K562 (cell line): ENCODE measurements at regions not wholly inside any gene's neighbourhood (a gene's known extent, or its start where the extent isn't known, plus 50 kb on each side); places are given as distances from the start of the nearest gene placed in this dataset.

ENCODE experiments used
- ATAC-seq: fragments of 200-7000 bp; cut with Tn5 transposase; 3 replicates; pipeline ENCODE4 v1.9.1; 2020; ENCODE audit warnings: moderate library complexity
- BruUV-seq: library from RNA; stranded (reverse); fragments of 400-500 nt; replicated peaks from 2 replicates; lab custom pipeline; 2021; lab: Mats Ljungman, UMichigan
- CTCF ChIA-PET: fragments of 300-600 bp; formaldehyde crosslinking; extraction: SDS; loops from one replicate; lab custom pipeline; 2021; ENCODE audit warnings: low intra/inter-chr PET ratio; lab: Yijun Ruan, JAX
- POLR2A ChIA-PET: fragments of 300-600, 350-650 bp; sonication (Branson Sonifier 250); formaldehyde crosslinking; extraction: SDS; loops from one replicate; lab custom pipeline; 2021; ENCODE audit warnings: antibody characterized with exemption, inconsistent platforms; lab: Yijun Ruan, JAX
- DNase-seq, 4 experiments: peaks; one replicate each; pipeline versions ENCODE4 v3.0.0 to v3.0.0-alpha.2; 2011 to 2018; ENCODE audit warnings: low spot score in 3 of 4, mixed read lengths in 3 of 4; ENCODE audit errors: extremely low read depth in 1 of 4
- FAIRE-seq: peaks from 2 replicates; lab custom pipeline; 2011; peaks lifted over from hg19 to GRCh38; lab: Jason Lieb, UNC
- H2AFZ ChIP-seq: 2 replicates; pipeline ENCODE4 v1.6.0; 2011; ENCODE audit warnings: low read depth, low read length, control low read depth, inconsistent platforms
- H3K27ac ChIP-seq: fragments of 200-600 bp; 3 replicates; pipeline ENCODE4 v1.8.0; 2011; ENCODE audit warnings: low read depth, mild to moderate bottlenecking, control low read depth, inconsistent platforms, low read length, moderate library complexity, mixed read lengths; ENCODE audit errors: extremely low read depth
- H3K27me3 ChIP-seq, 2 experiments: fragments of 300-600 bp in 1 of 2; 2 replicates in 1 of 2; 3 replicates in 1 of 2; pipeline versions ENCODE4 v1.6.0 to v1.8.0; 2011; ENCODE audit warnings: inconsistent platforms in 2 of 2, low read length in 2 of 2, mild to moderate bottlenecking in 1 of 2, mixed read lengths in 1 of 2, moderate library complexity in 1 of 2; ENCODE audit not compliant: control insufficient read depth in 2 of 2, insufficient read depth in 2 of 2
- H3K36me3 ChIP-seq: fragments of 300-600 bp; 3 replicates; pipeline ENCODE4 v1.8.0; 2011; ENCODE audit warnings: mild to moderate bottlenecking, low read length, inconsistent platforms; ENCODE audit not compliant: control insufficient read depth, insufficient read depth
- H3K4me1 ChIP-seq, 2 experiments: fragments of 200-600 bp in 1 of 2; replicated peaks in 1 of 2; 2 replicates in 1 of 2; 3 replicates in 1 of 2; pipeline versions ENCODE4 v1.5.1 to v1.8.0; 2011; ENCODE audit warnings: inconsistent platforms in 2 of 2, low read length in 2 of 2, mild to moderate bottlenecking in 1 of 2, mixed read lengths in 1 of 2, moderate library complexity in 1 of 2; ENCODE audit not compliant: control insufficient read depth in 2 of 2, insufficient read depth in 2 of 2
- H3K4me2 ChIP-seq: 2 replicates; pipeline ENCODE4 v1.6.1; 2011; ENCODE audit warnings: low read length, control low read depth, inconsistent platforms, mixed read lengths; ENCODE audit not compliant: insufficient read depth
- H3K4me3 ChIP-seq: fragments of 200-600 bp; sonication (generic), shearing (Covaris generic); 2 replicates; pipeline ENCODE4 v1.5.1; 2016; ENCODE audit warnings: control low read depth, inconsistent platforms
- H3K79me2 ChIP-seq: fragments of 200-600 bp; 3 replicates; pipeline ENCODE4 v1.8.0; 2011; ENCODE audit warnings: low read length, inconsistent platforms; ENCODE audit not compliant: control insufficient read depth, insufficient read depth
- H3K9ac ChIP-seq, 2 experiments: 2 replicates each; pipeline versions ENCODE4 v1.6.0 to v1.6.1; 2011; ENCODE audit warnings: low read depth in 2 of 2, low read length in 2 of 2, control low read depth in 1 of 2, inconsistent platforms in 1 of 2, mild to moderate bottlenecking in 1 of 2, mixed read lengths in 1 of 2; ENCODE audit not compliant: insufficient read depth in 1 of 2
- H3K9me1 ChIP-seq: one replicate; pipeline ENCODE4 v1.6.0; 2011; ENCODE audit warnings: inconsistent platforms, mild to moderate bottlenecking, low read length, moderate library complexity; ENCODE audit not compliant: control insufficient read depth, insufficient read depth
- H3K9me3 ChIP-seq: replicated peaks from 2 replicates; pipeline ENCODE4 v1.5.1; 2011; ENCODE audit warnings: low read depth, low read length, inconsistent platforms; ENCODE audit not compliant: control insufficient read depth, insufficient read depth
- H4K20me1 ChIP-seq: replicated peaks from 2 replicates; pipeline ENCODE4 v1.6.1; 2011; ENCODE audit warnings: low read length, inconsistent platforms, mixed read lengths; ENCODE audit not compliant: control insufficient read depth, insufficient read depth
- ATF1 ChIP-seq, 2 experiments: fragments of 450-650 bp in 1 of 2; IDR thresholded peaks; 2 replicates each; pipeline ENCODE4 v1.6.1; 2016; ENCODE audit warnings: missing compliant biosample characterization in 1 of 2, missing genetic modification characterization in 1 of 2
- ATF7 ChIP-seq: fragments of 450-650 bp; IDR thresholded peaks from 2 replicates; pipeline ENCODE4 v1.7.1; 2014; ENCODE audit warnings: mild to moderate bottlenecking, moderate library complexity
- CHD1 ChIP-seq: fragments of 200-600 bp; sonication (generic); IDR thresholded peaks from one replicate; pipeline ENCODE4 v1.6.1; 2012; ENCODE audit warnings: mild to moderate bottlenecking, moderate library complexity, low read length, inconsistent platforms
- E2F4 ChIP-seq: sonication (generic); formaldehyde crosslinking; IDR thresholded peaks from 2 replicates; pipeline ENCODE4 v1.8.0; 2022; ENCODE audit warnings: mild to moderate bottlenecking, low read depth, missing genetic modification reagents
- RHOXF2B ChIP-seq: fragments of 250-450 bp; sonication (Bioruptor Pico); conservative IDR thresholded peaks from 2 replicates; pipeline ENCODE4 v1.5.1; 2021
- SIN3B ChIP-seq: fragments of 450-650 bp; IDR thresholded peaks from 2 replicates; pipeline ENCODE4 v1.6.1; 2017; ENCODE audit warnings: low read depth, mild to moderate bottlenecking, moderate library complexity
- SMAD4 ChIP-seq: fragments of 250-450 bp; sonication (Bioruptor Pico); conservative IDR thresholded peaks from 2 replicates; pipeline ENCODE4 v1.8.0; 2021; ENCODE audit warnings: inconsistent platforms, mild to moderate bottlenecking, moderate library complexity
- SMARCC2 ChIP-seq: fragments of 450-650 bp; IDR thresholded peaks from 2 replicates; pipeline ENCODE4 v1.6.1; 2017; ENCODE audit warnings: antibody characterized with exemption, moderate library complexity, mild to moderate bottlenecking, low read depth
- U2AF1 ChIP-seq: fragments of 200-400 bp; formaldehyde crosslinking; optimal IDR thresholded peaks from 2 replicates; pipeline ENCODE3; 2017; ENCODE audit warnings: mild to moderate bottlenecking, low read depth, low read length, moderate library complexity
- ZC3H11A ChIP-seq: IDR thresholded peaks from 2 replicates; pipeline ENCODE4 v1.6.1; 2012; ENCODE audit warnings: low read depth, low read length, improper control_type of control experiment
- ZNF133 ChIP-seq: fragments of 250-450 bp; sonication (Bioruptor Pico); IDR thresholded peaks from 2 replicates; pipeline ENCODE4 v1.4.0; 2020; ENCODE audit warnings: mild to moderate bottlenecking
- ZNF311 ChIP-seq: fragments of 250-450 bp; sonication (Bioruptor Pico); IDR thresholded peaks from 2 replicates; pipeline ENCODE4 v1.4.0; 2020; ENCODE audit warnings: mild to moderate bottlenecking, moderate library complexity
- ZNF764 ChIP-seq: fragments of 250-450 bp; sonication (Bioruptor Pico); IDR thresholded peaks from 2 replicates; pipeline ENCODE4 v1.4.0; 2020; ENCODE audit warnings: low read depth, mild to moderate bottlenecking, moderate library complexity
- WGBS: fragments of 100-300 bp; shearing (Covaris generic); methylation state at CpG from one replicate; pipeline ENCODE4 v1.1.6; 2016; ENCODE audit warnings: low coverage, mixed read lengths; ENCODE audit not compliant: insufficient coverage; ENCODE audit errors: missing lambda C conversion rate; 5-methylcytosine and 5-hydroxymethylcytosine counted together
- in situ Hi-C: fragments of 300-500 bp; cut with MboI; formaldehyde crosslinking; loops from 4 replicates; pipeline ENCODE4 v1.15.0; 2018; ENCODE audit warnings: inconsistent platforms, mixed read lengths
- intact Hi-C: fragments of 100-400 bp; cut with micrococcal nuclease; formaldehyde crosslinking; loops from 2 replicates; pipeline ENCODE4 v1.14.2; 2022
- TF ChIP-seq, protein P1 (sequence below): fragments of 250-450 bp; sonication (Bioruptor Pico); IDR thresholded peaks from 2 replicates; pipeline ENCODE4 v1.8.0; 2021; ENCODE audit warnings: moderate library complexity, mild to moderate bottlenecking, inconsistent platforms
- TF ChIP-seq, protein P2 (sequence below): fragments of 250-450 bp; sonication (Bioruptor Pico); IDR thresholded peaks from 2 replicates; pipeline ENCODE4 v1.5.0; 2022; ENCODE audit warnings: mild to moderate bottlenecking

DNA sequence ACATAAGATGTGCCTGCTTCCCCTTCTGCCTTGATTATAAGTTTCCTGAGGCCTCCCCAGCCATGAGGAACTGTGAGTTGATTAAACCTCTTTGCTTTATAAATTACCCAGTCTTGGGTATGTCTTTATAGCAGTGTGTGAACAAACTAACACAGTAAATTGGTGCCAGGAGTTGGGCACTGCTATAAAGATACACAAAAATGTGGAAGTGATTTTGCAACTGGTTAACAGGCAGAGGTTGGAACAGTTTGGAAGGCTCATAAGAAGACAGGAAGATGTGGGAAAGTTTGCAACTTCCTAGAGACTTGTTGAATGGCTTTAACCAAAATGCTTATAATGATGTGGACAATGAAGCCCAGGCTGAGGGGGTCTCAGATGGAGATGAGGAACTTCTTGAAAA is 264.1 kb downstream of the DACT1 start (continued):
- no peak for TF ChIP-seq SMARCC2
- no peak for TF ChIP-seq RHOXF2B (CRISPR knock-in tag)

- Histone ChIP-seq H3K4me1 (no peaks in the 10 kb centered on the region), H3K9me3 (no peaks in the 10 kb centered on the region), H3K9ac (no peak overlapping the region), H3K27ac (no peak overlapping the region), H3K9me1 (no peaks in the 10 kb centered on the region), H3K27me3 (no peaks in the 10 kb centered on the region), H3K4me2 (no peak overlapping the region), H4K20me1 (no peaks in the 10 kb centered on the region), H3K36me3 (no peaks in the 10 kb centered on the region), H3K4me3 (no peak overlapping the region), H3K79me2 (no peaks in the 10 kb centered on the region), H2AFZ (no peak overlapping the region)
- 0% methylated on average over 1 of the region's 1 CpG for WGBS
- DNase-seq = no peak
- intact Hi-C loops = no loop called here
- CTCF ChIA-PET = no interaction called here
- in situ Hi-C loops = no loop called here
- FAIRE-seq = no peak
- ATAC-seq = no peak
- TF ChIP-seq U2AF1 (no peak), ZNF311 (CRISPR knock-in tag) (no peak), E2F4 (CRISPR knock-in tag) (no peak), ZC3H11A (no peak), CHD1 (no peak), SIN3B (no peak), ATF1 (CRISPR knock-in tag; IDR thresholded peaks at IDR 0.05) (no peak), ATF1 (tag; IDR thresholded peaks at IDR 0.05) (no peak), SMAD4 (no peak), ZNF133 (no peak), ATF7 (no peak), ZNF764 (CRISPR knock-in tag) (no peak)
- TF ChIP-seq, protein P1, sequence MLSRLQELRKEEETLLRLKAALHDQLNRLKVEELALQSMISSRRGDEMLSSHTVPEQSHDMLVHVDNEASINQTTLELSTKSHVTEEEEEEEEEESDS = no peak
- TF ChIP-seq, protein P2, sequence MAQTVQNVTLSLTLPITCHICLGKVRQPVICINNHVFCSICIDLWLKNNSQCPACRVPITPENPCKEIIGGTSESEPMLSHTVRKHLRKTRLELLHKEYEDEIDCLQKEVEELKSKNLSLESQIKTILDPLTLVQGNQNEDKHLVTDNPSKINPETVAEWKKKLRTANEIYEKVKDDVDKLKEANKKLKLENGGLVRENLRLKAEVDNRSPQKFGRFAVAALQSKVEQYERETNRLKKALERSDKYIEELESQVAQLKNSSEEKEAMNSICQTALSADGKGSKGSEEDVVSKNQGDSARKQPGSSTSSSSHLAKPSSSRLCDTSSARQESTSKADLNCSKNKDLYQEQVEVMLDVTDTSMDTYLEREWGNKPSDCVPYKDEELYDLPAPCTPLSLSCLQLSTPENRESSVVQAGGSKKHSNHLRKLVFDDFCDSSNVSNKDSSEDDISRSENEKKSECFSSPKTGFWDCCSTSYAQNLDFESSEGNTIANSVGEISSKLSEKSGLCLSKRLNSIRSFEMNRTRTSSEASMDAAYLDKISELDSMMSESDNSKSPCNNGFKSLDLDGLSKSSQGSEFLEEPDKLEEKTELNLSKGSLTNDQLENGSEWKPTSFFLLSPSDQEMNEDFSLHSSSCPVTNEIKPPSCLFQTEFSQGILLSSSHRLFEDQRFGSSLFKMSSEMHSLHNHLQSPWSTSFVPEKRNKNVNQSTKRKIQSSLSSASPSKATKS (CRISPR knock-in tag) = no peak
- no TSS peak for BruUV-seq
- POLR2A ChIA-PET = no interaction called here
Measured at GRCh38 chr14:58904776-58905175, 267.0 kb downstream of the DACT1 start.
